Pulmonary artery endothelial cell (primary cell): ENCODE measurements at regions not wholly inside any gene's neighbourhood (a gene's known extent, or its start where the extent isn't known, plus 50 kb on each side); places are given as distances from the start of the nearest gene placed in this dataset.

Experiments
- DNase-seq: peaks from one replicate; pipeline ENCODE4 v3.0.0-alpha.2; 2011; ENCODE audit warnings: low read depth, low spot score

DNA sequence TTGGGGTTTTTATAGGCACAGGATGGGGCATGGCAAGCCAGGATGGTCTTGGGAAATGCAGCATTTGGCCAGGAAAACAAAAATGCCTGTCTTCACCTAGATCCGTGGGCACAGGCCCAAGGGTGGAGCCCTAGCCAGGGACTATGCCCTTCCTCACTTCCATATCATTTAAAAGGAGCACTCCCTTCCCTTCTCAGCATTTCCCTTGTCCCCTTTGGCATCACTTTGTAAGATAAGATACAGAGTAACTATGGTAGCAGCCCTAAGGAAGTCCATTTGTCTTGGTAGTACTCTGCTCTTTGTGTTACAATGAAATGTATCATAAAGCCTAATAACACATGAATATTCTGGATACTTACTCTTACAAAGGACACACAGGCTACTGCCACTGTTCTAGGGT, 1092.6 kb upstream of the TENM4 start:
- DNase-seq = no peak

DNA sequence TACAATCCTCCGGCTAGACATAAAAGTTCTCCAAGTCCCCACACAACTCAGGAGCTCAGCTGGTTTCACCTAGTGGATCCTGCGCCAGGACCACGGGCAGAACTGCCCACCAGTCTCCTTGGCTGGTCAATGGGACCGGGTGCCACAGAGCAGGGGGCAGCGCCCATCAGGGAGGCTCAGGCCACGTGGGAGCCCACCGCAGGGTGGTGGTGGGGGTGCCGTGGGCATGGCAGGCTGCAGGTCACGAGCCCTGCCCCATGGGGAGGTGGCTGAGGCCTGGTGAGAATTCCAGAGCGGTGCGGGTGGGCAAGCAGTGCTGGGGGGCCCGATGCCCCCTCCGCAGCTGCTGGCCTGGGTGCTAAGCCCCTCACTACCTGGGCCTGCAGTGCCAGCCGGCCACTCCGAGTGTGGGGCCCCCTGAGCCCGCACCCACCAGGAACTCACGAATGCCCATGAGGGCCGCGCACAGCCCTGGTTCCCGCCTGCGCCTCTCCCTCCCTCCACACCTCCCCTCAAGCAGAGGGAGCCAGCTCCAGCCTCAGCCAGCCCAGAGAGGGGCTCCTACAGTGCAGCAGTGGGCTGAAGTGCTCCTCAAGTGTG, 1091.9 kb upstream of the TENM4 start:
- DNase-seq = no peak

DNA sequence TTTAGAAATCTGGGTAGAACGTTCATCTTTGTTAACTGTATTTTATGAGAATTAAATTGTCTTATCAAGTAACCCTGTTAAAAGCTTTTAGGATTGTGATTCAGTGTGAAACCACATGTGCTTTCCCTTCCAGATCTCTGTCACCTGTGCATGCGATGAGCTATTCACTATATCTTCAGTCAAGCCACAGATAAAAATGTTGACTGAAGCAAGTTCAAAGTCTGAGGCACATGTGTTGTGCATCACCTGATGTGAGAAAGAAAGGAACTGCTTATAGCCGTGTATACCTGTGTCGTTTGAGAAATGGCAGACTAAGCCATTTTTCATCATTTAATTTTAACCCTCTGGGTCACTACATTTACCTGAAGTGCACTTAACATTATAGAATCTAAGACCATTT, 1088.9 kb upstream of the TENM4 start:
- DNase-seq = no peak

DNA sequence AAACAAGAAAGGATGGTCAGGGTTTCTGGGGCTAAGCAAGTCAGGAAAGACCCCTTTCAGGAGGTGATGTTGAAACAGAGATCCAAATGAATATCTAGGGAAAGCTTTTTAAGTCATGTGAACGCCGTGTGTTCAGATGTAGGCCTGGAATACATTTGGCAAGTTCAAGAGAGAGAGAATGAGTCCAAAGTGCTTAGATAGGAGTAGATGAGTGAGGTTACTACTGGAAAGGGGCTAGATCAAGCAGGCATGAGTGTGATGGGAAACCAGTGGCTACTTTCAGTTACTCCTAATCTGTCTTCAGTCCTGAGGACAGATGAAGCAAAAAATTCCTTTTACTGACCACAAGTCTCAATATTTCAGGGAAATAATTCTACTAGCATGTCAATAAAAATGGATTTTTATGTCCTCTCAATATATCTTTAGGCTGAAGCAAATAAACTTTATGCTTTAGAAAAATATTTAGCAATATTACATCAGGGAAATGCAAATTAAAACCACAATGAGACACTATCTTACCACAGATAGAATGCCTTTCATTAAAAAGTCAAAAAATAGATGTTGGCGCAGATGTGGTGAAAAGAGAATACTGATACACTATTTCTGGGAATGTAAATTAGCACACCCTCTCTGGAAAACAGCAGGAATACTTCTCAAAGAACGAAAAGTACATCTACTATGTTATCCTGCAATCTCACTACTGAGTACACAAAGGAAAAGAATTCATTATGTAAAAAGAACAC, 1085.0 kb upstream of the TENM4 start:
- no peak for DNase-seq

DNA sequence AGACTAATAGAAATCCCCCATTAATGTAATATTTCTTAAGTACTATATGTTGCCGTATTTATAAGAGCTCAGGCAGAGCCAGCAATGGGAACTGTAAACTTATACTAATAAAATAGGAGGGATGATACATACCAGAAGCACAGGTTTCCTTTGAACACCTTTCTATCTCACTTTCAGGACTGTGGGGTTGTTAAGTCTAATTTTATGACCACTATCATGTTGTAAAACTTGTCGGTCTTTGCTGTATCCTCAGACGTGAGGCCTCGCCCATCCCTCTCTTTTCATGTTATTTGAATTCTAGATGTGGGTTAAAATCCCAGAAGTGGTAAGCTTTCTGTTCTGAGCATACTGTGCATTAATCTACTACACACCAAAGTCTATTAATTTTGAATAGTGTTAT, 1083.5 kb upstream of the TENM4 start:
- DNase-seq = no peak

DNA sequence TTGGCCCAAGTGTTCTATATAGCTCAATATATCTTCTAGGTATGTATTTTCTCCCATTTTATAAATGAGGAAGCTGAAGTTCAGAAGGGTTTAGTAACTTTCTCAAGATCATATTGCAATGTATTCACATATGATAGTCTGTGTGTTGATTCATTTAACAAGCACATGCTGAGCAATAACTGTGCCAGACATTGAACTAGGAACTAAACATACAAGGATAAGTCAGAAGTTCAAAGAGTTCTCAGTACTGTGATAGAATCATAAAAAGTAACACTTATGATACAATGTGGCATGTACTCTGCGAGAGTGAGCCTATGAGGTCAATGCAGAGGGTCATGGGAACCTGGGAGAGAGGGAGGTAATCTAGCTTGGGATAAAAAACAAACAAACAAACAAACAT, 1082.2 kb upstream of the TENM4 start:
- DNase-seq = no peak

DNA sequence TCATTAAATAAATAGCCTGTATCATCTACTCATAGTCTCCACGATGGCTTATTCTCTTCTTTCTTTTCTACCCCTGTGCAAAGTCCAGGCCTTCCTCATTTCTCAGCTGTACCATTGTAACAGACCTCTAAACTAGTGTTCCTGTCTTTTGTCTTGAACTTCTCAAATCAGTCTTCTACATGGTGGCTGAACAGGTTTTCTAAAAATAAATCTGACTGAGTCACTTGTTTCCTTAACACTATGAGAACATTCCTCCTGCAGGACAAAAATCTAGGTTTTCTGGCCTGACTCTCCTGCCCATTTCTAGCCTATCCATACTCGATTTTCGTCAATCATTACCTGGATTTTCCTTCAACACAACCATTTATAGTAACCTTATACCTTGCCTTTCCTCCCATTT, 1080.8 kb upstream of the TENM4 start:
- no peak for DNase-seq

DNA sequence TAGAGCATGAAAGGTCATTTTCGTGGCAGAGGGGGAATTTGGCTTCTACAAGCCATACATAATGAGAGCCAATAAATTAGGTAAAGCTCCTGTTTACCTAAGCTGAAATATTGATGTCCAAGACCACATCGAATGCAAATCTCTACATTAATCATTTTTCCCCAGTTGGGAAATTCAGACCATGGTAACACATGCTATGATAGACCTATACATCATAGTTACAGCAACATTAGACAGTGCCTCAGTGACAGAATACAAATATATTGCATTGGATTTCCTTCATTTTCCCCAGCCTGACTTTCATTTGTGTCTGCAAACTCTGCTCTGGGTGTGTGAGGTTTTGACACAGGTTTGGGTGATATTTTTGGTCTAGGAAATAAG, 1079.7 kb upstream of the TENM4 start:
- DNase-seq = no peak

DNA sequence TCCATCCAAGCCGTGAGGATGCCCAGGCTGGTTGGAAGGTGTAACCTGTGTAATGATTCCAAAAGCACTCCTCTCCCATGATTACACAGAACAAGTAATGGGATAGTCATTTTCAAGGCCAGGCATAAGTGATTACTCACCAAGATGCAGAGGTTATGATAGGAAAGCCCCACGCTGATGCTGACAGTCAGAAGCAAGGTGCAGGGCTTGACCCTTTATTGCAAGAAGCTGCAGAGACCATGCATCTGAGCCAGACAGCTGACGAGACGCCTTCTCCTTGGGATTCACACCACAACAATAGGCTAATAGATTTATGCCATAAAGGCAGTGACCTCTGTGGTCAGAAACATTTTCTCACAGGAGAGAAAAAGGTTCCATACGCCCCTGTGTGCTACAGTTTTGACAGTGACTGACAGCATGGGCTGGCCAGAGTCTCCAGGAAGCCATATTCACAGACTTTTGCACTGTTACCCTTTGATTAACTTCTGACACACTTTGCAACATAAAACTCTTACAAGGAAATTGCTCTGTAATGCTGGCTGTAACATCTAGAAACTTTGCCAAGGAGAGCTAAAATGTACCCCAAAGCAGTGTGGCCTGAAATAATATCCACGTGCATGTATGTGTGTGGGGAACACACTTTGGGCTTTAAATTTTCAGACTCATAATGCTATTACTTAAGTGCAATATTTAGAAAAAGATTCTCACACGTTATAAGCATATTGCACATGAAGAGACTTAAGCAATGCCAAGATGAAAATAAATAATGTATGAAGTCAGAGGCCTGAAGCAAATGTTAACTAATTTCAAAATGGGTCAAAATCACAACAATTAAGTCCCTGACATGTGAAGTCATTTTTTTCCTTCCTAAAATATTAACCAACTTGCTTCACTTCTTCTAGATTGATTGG, 1079.0 kb upstream of the TENM4 start:
- no peak for DNase-seq

DNA sequence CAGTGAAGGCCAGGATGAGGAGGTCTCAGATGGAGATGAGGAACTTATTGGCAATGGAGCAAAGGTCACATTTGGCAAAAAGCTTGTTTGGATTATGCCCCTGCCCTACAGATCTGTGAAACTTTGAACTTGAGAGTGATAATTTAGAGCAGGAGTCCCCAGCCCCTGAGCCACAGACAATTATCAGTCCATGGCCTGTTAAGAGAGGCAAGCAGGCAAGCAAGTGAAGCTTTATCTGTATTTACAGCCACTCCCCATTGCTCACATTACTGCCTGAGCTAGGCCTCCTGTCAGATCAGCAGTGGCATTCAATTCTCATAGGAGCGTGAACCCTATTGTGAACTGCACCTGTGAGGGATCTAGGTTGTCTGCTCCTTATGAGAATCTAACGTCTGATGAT, 1076.9 kb upstream of the TENM4 start:
- no peak for DNase-seq

DNA sequence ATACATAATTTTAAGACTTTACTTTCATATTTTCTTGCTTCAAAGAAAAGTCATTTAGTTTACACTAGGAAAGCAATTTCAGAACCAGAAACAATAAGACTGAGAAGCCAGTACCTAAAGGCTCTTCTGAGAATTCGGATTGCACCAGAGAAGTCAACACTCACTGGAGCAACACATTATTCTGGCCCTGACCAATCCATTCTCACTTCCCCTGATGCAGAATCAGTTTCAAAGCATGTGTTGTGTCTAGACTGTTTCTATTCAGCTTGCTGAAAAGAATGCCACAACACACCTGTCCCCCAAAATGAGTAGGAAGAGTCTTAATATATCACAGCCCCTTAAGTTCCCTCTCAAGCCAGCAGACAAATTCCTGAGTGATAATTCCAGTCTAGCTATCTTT, 1074.3 kb upstream of the TENM4 start:
- DNase-seq = no peak

DNA sequence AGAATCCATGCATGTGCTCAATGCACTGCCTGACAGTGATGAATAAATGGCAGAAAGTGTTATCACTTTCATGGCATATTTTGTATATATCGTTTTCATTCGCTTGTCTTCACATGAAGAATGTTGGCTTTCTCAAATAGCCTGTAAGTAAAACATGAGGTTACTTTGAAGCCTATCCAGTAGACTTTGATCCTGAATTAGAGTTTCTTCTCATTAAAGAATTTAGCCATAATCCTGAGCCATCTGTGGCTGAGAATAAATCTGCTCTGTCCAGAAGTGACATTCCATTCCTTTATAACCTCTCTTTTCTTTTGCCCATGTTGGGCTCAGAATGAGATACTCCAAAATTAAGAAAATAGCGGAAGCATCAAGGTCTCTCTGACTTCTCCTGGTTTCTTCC, 1071.7 kb upstream of the TENM4 start:
- DNase-seq = no peak

DNA sequence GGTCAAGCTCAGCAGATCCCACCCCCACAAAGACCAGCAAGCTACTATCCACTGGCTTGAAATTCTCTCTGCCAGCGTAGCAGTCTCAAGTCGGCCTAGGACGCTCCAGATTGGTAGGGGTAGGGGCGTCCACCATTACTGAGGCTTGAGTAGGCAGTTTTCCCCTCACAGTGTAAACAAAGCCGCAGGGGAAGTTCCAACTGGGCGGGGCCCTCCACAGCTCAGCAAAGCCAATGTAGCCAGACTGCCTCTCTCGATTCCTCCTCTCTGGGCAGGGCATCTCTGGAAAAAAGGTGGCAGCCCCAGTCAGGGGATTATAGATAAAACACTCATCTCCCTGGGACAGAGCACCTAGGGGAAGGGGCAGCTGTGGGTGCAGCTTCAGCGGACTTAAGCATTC, 1064.9 kb upstream of the TENM4 start:
- DNase-seq = no peak

DNA sequence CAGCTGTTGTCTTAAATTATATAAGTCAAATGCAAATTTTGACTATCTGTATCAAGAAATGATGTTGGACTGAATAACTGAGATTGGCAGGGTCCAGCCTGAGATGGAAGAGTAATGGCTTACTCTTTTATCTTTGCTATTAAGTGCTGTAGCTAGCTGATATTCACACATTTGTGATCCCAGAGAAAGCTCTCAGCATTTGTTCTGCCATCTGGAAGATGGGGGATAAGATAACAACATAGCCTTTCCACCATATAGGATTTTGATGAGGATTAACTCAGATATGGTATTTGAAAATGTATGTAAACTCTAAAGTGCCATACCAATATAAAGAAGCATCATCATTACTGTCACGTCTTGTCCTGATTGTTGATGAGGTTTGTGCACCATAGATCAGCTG, 1063.2 kb upstream of the TENM4 start:
- DNase-seq = no peak

DNA sequence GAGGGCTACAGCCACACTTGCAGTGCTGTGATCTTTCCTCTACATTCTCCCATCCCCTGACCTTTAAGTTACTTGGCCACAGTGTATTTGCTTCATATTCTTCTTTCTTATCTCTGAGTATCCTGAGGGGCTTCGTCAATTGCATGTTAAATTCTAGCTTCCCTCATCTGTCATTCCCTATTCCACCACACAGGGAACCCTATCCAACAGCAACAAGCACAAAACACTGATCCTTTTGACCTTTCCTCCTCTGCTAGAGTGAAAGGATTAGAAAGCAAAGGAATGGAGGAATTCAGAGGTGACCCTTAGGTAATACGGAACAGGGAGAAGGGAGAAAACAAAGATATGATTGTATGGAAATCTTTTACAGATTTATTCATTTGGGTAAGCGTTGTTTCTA, 1061.7 kb upstream of the TENM4 start:
- no peak for DNase-seq

DNA sequence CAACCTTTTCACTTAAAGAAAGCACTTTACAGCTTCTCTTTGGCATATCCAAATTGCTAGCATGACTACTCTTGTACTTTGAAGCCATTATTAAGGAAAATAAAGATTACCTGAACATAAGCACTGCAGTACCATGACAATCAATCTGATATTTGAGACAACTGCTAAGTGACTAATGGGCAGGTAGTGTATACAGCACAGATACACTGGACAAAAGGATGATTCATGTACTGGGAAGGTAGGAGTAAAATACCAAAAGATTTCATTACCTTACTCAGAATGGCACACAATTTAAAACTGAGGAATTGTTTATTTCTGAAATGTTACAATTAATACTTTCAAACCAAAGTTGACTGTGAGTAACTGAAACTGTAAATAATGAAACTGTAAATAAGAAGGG, 1054.3 kb upstream of the TENM4 start:
- DNase-seq = no peak

DNA sequence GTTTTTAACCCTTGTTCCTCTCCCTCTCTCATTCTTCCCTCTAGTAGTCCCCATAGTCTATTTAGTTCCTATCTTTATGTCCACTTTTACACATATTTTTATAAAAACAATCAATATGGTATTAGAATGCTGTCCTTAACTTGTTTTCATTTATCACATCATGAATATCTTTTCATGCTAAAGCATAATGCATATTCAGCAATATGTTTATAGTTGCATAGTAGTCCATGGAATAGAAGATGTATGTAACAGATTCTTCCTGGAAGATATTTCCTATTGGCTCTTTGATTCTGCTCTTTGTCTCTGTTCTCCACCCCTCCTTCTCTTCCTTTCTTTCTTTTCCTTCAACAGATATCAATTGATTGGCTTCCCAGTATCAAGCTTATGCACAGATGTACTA, 1047.1 kb upstream of the TENM4 start:
- no peak for DNase-seq

DNA sequence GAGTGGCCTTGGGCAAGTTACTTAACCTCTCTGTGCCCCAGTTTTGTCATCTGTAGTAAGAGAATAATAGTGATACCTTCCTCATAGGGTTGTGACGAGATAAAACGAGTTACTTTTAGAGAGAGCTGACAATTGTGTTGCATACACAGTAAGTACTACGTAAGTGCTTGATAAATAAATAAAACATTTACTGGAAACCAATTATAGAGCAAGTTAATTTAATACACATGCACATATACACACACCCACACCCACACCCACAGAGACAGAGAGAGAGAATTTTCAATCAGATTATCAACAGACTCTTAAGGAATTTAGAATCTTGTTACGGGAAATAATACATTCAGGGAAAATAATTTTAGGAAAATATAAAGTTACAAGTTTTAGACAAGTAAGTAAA, 1045.8 kb upstream of the TENM4 start:
- DNase-seq = no peak

DNA sequence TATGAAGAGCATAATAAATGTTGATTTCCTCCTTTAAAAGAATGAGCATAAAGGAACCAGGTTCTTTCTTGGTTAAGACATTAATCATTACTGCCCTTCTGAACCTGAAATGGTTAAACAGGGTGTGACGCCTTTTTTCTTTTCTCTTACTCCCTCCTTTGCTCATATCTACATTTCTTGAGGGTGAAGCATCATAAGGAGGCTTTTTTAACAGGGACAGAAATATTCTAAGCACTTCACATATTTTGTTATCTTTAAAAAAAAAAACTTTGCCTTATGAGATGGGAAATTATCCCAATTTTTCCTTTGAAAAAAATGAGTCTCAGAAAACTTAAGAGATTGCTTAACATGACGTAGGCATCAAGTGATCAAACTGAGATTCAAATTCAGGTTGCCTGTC, 1036.3 kb upstream of the TENM4 start:
- DNase-seq = no peak

DNA sequence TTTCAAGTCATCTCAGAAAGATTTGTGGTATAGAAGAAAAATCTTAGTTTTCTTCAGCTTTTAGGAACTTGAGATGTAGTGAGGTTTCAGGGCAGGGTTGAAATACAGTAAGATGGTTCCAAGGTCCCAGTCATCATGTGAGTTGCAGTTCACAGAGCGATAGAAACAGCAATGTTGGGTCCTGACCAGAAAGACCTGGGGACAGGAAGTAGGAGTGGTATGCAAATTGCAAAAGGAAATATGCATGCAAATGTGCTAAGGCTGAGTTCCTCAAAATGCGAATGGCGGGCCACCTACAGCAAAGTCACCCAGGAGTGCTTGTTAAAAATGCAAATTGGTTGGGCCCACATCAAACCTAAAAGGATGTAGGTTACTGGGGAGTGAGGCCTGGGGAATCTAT, 1032.7 kb upstream of the TENM4 start:
- no peak for DNase-seq

DNA sequence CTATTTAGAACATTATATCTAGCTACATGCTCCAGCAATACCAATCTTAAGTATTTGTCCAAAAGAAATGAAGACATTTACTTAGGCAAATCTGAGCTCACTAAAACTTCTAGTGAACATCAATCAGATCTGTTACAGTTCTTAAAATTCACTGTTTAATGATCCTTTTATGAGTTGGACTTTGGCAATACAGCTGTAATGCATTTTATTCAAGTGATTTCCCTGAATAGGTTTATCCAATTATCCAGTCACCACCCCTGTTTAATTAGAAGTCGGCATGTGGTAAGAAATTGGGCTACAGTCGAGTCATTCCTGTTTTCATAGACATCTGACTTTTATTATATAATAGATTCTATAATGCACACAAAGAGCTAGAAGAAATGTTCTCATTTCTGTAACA, 1029.0 kb upstream of the TENM4 start:
- DNase-seq = no peak

DNA sequence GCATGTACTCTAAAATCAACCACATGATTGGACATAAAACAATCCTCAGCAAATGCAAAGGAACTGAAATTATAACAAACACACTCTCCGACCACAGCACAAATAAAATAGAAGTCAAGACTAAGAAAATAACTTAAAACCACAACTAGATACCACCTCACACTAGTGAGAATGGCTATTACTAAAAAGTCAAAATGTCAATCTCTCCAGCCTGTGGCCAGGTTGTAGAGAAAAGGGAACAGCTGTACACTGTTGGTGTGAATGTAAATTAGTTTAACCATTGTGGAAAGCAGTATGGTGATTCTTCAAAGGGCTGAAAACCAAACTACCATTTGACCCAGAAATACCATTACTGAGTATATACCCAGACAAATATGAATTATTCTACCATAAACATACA, 1025.7 kb upstream of the TENM4 start:
- no peak for DNase-seq

DNA sequence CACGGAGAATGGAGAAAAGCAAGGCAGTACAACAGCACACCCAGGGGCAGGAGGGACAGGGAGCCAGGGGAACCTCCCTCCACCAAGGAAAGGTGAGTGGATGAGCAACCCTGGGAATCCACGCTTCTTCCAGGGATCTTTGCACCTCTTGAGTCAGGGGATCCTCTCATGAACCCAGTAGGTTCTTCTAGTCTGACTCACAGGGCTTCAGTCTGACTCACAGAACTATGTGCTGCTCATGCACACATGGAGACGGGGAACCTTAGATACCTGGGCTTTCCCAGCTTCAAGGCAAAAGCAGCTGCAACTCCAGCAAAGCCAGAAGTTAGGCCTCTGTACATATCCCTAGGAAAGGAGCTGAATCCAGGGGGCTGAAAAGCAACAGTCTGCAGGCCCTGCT, 1021.4 kb upstream of the TENM4 start:
- DNase-seq = no peak
